ENCODE measurements at regions not wholly inside any gene's neighbourhood (a gene's known extent, or its start where the extent isn't known, plus 50 kb on each side); places are given as distances from the start of the nearest gene placed in this dataset.

- TF ChIP-seq NFIC (IDR thresholded peaks at IDR 0.05) (no peak), REST (IDR thresholded peaks at IDR 0.05; ENCODE audit: low read depth) (no peak), MAX (IDR thresholded peaks at IDR 0.05) (no peak), EGR1 (IDR thresholded peaks at IDR 0.05) (no peak), YY1 (IDR thresholded peaks at IDR 0.05; ENCODE audit: low read depth) (no peak), EP300 (IDR thresholded peaks at IDR 0.05; ENCODE audit: borderline replicate concordance) (no peak), RAD21 (IDR thresholded peaks at IDR 0.05; ENCODE audit: low read depth) (no peak), CREB1 (IDR thresholded peaks at IDR 0.05; ENCODE audit: low read depth) (no peak), USF1 (IDR thresholded peaks at IDR 0.05) (no peak), FOXM1 (IDR thresholded peaks at IDR 0.05; ENCODE audit: borderline replicate concordance, low read depth) (no peak), ZBTB7A (IDR thresholded peaks at IDR 0.05; ENCODE audit: low read depth) (no peak), CEBPB (IDR thresholded peaks at IDR 0.05) (no peak), TAF1 (IDR thresholded peaks at IDR 0.05; ENCODE audit: low read depth) (no peak)
Observed at GRCh38 chr4:111879539-111879938, 265.7 kb upstream of the FAM241A start.

All from Ishikawa (cell line).